GM21381 (cell line): ENCODE measurements at regions not wholly inside any gene's neighbourhood (a gene's known extent, or its start where the extent isn't known, plus 50 kb on each side); places are given as distances from the start of the nearest gene placed in this dataset.

Experiments
- ATAC-seq: cut with Tn5 transposase; IDR thresholded peaks from one replicate; pipeline ENCODE4 v1.9.1; 2021; ENCODE audit warnings: mild to moderate bottlenecking, moderate library complexity; ENCODE audit not compliant: unreplicated experiment

GRCh38 chr7:114007386-114007785 is 88.6 kb upstream of the PPP1R3A start:
- no peak for ATAC-seq

GRCh38 chr7:113998934-113999333 is 80.1 kb upstream of the PPP1R3A start:
- ATAC-seq = no peak

GRCh38 chr7:113996405-113996804 is 77.6 kb upstream of the PPP1R3A start:
- no peak for ATAC-seq

GRCh38 chr7:113986216-113986615 is 67.4 kb upstream of the PPP1R3A start:
- ATAC-seq = no peak

GRCh38 chr7:113976508-113976907 is 57.7 kb upstream of the PPP1R3A start:
- ATAC-seq = no peak

- no peak for ATAC-seq
Measured at GRCh38 chr7:113968713-113969112, 49.9 kb upstream of the PPP1R3A start.
